Upper lobe of left lung (tissue), 4 donors: ENCODE measurements at regions not wholly inside any gene's neighbourhood (a gene's known extent, or its start where the extent isn't known, plus 50 kb on each side); places are given as distances from the start of the nearest gene placed in this dataset.

Source experiments
- CTCF ChIP-seq, 6 experiments: fragments of 450-650 bp in 4 of 6; fragments of 200-600 bp in 2 of 6; sonication (generic) in 2 of 6; IDR thresholded peaks; one replicate each; pipeline ENCODE4 v1.5.1; 2016 to 2019; ENCODE audit warnings: antibody characterized with exemption in 6 of 6
- POLR2A ChIP-seq, 4 donors: fragments of 450-650 bp; IDR thresholded peaks; one replicate each; pipeline ENCODE4 v1.5.1; 2016 to 2017; ENCODE audit warnings: antibody characterized with exemption in 4 of 4, mild to moderate bottlenecking in 2 of 4
- POLR2AphosphoS5 ChIP-seq, 2 donors: sonication (generic); formaldehyde crosslinking; IDR thresholded peaks; one replicate each; pipeline ENCODE4 v1.5.1; 2017; ENCODE audit warnings: antibody characterized with exemption in 2 of 2

GRCh38 chr5:42035526-42035925 lies 110.4 kb downstream of the FBXO4 start:
- TF ChIP-seq CTCF (IDR thresholded peaks at IDR 0.05) (no peak), POLR2A (IDR thresholded peaks at IDR 0.05) (no peak), POLR2AphosphoS5 (IDR thresholded peaks at IDR 0.05) (no peak)
